ENCODE measurements at regions not wholly inside any gene's neighbourhood (a gene's known extent, or its start where the extent isn't known, plus 50 kb on each side); places are given as distances from the start of the nearest gene placed in this dataset.
"Not testable (repeated sequence)": the region's sequence is repeated elsewhere in the genome, so short reads cannot be mapped to it uniquely, and the experiment has no call there.

DNA sequence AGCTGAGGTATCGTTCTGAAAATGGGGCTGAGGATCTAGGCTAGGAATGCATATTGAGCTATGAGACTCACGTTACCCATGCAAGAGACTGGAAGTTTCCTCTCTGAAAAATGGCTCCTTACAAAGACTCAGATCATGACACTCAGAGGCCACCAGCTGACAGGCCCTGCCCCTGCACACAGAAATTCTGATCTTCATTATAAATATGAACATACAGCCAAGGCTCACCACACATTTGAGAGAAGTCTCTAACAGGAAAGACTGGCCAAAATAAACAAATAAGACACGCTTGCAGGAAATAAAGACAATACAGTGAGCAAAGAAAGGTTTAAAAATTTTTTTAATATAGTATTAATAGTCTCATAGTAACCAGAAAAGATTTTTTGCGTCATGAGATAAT is 365.9 kb downstream of the NFIB start:
- DNase-seq (ENCODE audit: extremely low spot score, insufficient read length, low read depth) (no peak), FAIRE-seq (no peak)

DNA sequence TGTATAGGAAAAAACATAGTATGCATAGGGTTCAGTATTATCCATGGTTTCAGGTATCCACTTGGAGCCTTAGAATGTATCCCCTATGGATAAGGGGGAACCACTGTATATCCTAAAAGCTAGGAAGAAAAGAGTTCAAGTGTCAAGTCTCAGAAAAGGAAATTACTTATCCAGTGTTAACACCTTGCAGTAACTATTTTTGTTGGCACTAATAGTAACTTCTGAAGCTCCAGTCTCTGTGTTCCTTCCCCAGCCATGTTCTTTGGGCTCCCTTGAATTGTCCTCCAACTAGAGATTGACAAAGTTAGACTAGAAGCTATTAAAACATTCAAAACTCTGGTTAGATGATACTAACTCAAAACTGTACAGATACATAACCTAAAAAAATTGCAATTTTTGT is 370.8 kb downstream of the NFIB start:
- FAIRE-seq (no peak), DNase-seq (ENCODE audit: extremely low spot score, insufficient read length, low read depth) (no peak)

DNA sequence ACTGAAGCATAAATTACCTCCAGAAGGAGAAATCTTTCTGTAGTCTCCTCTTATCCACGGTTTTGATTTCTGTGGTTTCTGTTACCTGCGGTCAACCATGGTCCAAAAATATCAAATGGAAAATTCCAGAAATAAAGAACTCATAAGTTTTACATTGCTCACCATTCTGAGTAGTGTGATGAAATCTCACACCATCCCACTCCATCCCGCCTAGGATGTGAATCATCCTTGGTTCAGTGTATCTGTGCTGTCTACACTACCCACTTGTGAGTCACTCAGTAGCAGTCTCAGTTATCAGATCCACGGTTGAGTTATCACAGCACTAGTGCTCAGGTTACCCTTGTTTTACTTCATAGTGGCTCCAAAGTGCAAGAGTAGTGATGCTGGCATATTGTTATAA is 371.2 kb downstream of the NFIB start:
- FAIRE-seq (no peak), DNase-seq (ENCODE audit: extremely low spot score, insufficient read length, low read depth) (no peak)

DNA sequence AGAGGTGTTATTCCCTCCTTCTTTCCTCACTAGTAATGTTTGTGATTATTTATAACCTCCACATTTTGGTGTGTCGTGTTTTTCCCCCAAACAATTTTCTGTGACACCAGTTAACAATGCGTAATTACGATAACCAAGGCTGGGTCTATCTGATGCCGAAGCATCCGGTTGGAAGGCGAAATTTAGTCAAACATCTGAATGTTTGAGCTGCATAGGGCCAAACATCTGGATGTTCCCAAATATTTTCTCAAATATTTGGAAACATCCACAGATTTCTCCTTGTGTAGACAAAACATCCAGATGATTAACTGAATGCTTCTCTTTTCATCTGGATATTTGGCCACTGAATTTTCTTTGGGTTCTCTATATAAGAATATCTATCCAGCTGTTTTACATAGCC is 371.7 kb downstream of the NFIB start:
- DNase-seq (ENCODE audit: extremely low spot score, insufficient read length, low read depth) = no peak
- no peak for FAIRE-seq

DNA sequence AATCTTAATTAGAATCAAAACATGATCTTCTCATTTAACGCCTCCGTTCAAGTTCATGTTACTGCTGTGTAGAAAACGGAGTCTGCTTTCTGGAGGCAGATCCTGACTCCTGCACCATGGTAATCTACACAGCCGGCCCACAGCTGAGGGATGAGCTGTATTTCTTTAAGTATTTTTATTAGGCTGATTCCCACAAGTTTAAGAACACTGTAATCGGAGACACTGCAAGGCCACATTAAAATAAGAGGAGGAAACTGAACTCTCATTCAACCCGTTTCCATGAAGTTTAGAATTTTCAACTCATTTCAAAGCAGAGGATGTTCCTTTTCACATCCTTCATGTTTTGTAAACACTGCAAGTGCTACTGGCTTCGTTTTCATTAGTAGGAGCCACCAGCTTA is 372.2 kb downstream of the NFIB start:
- DNase-seq (ENCODE audit: extremely low spot score, insufficient read length, low read depth) (no peak), FAIRE-seq (no peak)

DNA sequence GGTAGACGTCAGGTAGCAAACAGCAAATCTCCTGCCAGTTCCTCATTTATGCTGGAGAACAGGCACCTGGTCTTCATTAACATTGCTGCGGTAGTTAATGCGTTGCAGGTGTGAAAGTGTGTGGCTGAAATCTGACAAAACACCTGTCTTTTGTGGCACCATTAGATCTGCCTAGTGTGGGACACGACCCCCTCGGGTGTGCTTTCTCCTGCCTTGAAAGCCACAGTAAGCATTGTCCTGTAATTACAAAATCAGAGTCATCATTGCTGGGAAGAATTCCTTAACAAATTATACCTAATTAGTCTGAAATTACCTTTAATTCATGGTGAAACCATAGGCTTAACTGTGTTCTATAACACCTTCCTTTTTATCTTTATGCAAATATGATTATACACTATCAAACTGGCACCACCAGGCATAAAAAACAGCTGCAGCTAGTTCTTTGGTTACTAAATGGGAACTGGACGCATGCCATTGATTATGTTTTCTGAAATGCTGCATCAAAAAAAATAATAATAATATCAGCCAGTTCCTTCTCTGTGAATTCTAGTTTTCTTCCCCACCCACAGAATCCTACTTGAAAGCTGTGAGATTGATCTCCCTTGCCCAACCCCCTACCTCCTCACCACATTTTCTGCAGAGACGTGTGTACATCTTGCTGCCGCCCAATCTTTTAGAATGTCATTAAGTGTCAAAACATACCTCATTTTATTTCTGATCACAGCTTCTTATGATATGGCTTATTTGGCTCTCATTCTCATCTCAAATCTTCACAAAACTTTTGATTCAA is 374.0 kb downstream of the NFIB start:
- no peak for DNase-seq (ENCODE audit: extremely low spot score, insufficient read length, low read depth)
- no peak for FAIRE-seq

DNA sequence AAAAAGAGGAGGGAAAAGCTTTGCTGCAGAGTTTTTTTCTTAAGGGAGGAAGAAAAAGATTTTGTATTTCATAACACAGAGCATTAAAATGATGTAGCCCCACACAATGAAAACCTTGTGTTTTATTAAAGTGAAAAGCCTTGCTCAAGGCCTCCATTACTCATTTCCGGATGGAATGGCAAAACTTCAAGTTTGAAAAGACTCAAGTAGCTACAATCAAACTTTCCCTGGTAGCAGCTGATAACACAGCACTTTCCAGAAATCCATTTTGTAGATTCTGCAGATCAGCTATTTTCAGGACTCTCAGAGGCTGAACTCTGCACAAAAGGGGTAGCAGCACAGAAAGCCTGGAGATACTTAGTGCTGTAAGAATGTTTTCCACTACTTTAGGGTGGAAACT is 374.8 kb downstream of the NFIB start:
- DNase-seq (ENCODE audit: extremely low spot score, insufficient read length, low read depth) = no peak
- no peak for FAIRE-seq

DNA sequence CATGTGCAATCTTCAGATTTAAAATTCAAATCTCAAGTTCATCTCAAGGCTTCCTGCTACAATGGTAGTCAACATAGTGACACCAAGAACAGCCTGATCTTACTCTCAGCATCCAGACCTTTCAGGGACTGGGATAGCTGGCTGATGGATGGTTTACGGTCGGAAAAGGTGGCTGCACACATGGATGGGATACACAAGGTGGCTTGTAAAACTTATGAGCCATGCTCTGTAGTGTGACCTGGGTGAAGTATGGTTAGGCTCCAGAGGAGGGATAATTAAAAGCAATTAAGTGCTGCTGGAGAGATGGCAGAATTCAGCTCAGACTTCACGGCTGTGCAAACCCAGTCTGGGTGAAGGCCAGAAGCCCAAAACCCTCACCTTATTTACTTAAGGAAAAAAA is 379.5 kb downstream of the NFIB start:
- FAIRE-seq = no peak
- DNase-seq (ENCODE audit: extremely low spot score, insufficient read length, low read depth) = no peak

DNA sequence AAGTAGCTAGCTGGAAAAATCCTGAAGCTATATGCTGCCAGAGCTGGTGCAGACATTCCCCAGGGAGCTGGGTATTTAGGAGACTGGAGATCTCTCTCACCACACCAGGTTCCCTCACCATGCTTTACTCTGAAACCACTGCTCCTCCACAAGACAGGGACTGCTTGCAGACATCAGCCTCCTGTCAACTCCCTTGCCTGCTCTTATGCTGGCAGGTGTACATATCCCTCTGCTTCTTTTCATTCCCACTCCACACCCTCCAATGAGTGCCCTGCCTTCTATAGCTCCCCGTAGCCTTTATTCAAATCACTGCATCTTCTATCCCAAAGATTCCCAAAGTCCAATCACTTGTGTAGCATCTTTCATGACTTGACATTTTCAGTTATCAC is 380.7 kb downstream of the NFIB start:
- DNase-seq (ENCODE audit: extremely low spot score, insufficient read length, low read depth) (no peak), FAIRE-seq (no peak)

DNA sequence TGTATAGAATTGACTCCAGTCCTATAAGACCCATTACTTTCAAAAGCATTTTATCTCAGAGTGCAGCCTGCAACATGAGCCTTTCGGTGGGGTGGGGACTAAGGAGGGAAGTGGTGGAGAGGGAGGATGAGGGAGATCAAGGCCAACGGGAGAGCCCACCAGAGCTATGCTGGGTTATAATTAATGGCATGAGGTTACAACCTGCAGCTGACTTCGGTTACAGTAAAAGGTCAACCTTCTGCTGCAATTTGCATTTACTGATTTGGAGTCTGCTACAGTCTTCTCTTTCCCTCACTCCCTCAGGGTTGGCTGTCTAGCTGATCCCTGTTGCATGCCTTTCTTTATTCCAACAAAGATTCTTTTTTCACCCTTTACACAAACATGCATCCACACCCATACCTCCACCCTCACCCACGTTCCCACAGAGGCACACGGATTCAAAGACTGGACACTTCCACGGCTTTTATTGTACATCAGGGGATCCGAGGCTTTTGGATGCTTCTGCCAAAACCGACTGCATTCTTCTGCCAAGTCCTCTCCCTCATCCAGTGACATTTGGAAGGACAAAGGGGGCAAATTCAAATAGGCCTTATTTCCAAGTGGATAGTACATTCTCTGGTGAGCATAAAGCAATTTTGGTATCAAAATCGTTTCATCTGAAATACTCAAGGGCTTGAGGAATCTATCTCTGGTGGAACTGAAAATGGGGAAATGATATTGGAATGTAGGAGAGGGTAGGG is 381.2 kb downstream of the NFIB start:
- no peak for FAIRE-seq
- no peak for DNase-seq (ENCODE audit: extremely low spot score, insufficient read length, low read depth)

DNA sequence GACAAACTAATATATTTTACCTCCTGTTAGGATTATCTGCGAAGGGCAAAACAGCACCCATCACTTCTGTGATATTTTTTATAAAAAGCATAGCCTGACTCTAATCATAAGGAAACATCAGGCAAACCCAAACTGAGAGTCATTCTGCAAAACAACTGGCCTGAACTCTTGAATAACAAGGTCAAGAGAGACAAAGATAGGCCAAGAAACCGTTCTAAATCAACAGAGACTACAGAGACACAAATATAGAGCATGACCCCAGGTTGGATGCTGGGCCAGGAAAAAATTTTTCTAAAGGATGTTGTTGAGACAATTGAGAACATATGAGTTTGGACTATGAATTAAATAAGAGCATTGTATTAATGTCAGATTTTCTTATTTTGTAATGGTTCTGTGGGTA is 384.9 kb downstream of the NFIB start:
- DNase-seq (ENCODE audit: extremely low spot score, insufficient read length, low read depth) (no peak), FAIRE-seq (no peak)

DNA sequence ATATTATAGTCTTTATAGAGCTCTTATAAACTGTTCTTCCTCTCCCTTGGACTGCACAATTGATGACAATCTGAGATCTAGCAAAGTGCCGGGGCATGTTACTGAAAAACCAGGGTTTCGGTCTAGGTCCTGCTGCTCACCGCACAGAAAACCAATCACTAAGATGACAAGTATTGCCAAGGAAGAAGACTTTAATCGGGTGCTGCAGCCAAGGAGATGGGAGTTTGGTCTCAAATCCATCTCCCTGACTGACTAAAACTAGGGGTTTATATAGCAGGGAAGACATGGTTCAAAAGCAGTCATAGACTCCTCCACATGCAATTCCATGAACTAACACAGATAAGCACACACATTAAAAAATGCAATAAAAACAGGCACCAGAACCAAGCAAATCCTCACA is 390.6 kb downstream of the NFIB start:
- DNase-seq (ENCODE audit: extremely low spot score, insufficient read length, low read depth) (no peak), FAIRE-seq (no peak)

DNA sequence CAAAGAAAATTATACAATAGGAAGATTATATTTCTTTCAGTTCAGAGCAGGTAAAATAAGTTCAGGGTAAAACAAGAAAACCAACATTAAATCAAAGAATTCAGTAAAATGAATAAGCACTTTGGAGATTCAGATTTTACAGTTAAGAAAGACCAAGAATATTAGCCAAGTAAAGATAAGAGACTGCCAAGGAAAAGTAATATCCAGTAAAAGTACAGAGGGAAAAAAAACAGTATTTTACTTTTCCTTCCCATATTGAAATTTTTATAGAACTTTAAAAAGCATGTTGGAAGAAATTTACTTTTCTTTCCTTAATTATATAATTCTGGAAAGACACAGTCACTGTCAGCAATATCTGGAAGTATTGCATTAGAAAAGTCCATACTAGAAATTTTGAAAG is 393.4 kb downstream of the NFIB start:
- DNase-seq (ENCODE audit: extremely low spot score, insufficient read length, low read depth) = no peak
- no peak for FAIRE-seq

DNA sequence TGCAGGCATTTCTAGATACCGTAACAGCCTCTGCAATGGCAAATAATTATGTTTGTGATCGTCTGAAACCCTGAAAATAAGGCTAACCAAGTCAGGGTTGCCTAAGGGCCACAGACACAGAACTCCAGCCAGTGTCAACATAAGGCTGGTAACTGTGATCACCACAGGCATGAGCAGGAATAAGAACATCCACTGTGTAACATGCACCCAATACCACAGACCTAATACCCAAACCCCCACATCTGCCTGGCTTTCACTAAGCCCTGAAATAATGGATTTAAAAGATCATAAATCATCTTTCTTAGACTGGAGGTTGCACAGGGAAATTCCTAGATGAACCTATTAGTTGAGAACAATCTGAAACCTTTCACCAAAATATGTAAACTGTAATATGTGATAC is 394.5 kb downstream of the NFIB start:
- FAIRE-seq (no peak), DNase-seq (ENCODE audit: extremely low spot score, insufficient read length, low read depth) (no peak)

DNA sequence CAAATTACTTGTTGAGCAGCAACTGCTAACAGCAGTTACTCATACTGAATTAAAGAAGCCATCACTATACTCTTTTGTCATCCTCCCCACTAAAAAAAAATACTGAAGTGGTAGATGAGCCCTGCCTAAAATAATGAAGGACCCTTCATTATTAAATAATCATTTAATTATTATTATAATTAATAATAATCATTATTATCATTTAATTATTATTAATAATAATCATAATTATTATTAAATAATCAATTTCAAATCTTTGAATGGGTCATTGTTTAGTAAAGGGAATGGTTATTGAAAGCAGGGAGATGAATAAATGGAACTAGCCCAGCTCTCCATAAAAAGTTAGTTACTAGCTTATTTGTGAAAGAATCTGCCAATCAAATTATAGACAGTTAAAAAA is 396.4 kb downstream of the NFIB start:
- no peak for FAIRE-seq

DNA sequence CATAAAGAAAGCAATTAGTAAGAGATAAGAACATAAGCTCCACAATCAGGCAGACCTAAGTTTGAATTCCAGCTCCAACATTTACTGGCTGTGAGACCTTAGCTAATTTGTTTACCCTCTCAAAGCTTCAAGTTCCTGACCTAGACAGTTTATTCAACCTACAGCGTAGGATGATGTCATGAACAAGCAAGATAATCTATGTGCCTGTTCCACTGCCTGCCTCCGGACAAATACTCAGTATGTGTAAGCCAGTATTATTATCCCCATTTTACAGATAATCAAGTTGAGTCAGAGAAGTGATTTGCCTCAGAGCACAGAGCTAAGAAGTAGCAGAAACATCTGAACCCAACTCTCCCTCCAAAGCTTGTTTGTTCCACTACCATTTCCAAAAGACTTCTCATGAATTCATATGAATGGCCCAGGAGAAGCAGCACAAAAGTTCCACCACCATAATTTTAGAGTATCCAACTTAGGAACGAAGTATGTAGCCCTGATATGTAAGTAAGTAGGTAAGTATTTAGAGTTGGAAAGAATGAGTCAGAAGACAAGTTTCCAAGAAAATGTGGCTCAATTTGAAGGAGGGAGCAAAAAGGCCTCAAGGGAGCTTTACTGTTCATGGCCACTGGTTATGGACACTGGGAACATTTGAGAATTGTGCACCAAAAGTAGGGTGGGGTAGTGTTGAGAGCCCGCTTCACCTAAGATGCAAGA is 398.2 kb downstream of the NFIB start:
- DNase-seq (ENCODE audit: extremely low spot score, insufficient read length, low read depth) (no peak), FAIRE-seq (no peak)

More for the DNA sequence above, 396.4 kb downstream of the NFIB start:
- no peak for DNase-seq (ENCODE audit: extremely low spot score, insufficient read length, low read depth)

DNA sequence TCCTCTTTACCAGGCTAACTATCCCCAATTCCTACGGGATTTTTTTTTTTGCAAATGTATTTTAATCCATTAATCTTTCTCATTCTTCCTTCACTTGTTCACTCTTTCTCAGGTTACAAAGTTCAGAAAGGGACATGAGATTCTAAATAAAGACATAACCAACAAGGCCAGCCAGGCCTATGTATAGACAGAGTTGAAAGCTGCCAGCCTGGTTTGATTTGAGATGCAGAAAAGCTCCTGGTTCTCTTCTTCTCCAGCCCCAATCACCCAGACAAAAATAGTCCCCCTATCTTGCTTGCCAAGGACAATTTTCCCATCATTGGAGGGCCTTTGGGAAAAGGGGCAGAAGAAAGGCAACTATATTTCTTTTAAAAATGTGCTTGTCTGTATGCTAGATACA is 398.8 kb downstream of the NFIB start:
- DNase-seq (ENCODE audit: extremely low spot score, insufficient read length, low read depth) (no peak), FAIRE-seq (no peak)

DNA sequence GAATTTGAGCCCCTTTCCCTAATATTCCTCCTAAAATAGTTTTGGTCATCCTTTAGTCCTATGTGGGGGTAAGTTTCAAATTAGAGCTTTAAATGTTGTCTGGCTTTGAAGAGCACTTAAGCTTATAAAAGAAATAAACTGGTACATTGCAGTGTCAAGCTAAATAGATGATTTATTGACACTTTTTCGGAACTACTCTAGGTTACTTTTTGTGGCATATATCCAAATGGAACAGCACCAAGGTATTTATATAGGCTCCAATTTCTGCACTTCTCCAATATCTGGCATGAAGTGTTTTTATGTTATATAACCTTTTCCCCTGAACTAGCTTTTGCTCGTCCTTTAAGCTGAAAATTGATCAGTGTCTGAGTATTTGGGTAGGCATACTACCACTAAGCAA is 402.5 kb downstream of the NFIB start:
- FAIRE-seq (no peak), DNase-seq (ENCODE audit: extremely low spot score, insufficient read length, low read depth) (no peak)

DNA sequence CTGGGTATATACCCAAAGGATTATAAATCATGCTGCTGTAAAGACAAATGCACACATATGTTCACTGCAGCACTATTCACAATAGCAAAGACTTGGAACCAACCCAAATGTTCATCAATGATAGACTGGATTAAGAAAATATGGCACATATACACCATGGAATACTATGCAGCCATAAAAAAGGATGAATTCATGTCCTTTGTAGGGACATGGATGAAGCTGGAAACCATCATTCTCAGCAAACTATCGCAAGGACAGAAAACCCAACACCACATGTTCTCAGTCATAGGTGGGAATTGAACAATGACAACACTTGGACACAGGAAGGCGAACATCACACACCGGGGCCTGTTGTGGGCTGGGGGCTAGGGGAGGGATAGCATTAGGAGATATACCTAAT is 406.1 kb downstream of the NFIB start:
- DNase-seq (ENCODE audit: extremely low spot score, insufficient read length, low read depth); FAIRE-seq: not testable (repeated sequence)

DNA sequence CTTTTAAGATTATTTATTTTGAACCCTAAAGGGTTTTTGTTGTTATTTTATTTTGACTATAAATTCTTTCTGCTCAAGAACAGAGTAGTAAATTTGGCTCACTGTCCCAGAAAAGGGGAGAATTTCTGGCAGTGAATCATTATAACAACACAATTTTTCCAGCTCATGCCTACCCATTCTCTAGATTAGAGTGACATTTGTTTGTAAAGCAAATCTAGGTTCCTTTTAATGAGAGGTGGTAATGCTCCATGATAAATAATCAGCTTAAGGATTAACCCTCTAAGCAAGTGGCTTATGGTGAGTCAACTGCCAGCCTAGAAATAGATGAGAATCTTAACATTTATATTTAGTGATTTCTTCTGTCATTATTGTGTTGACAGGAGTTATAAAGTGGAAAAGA is 409.2 kb downstream of the NFIB start:
- DNase-seq (ENCODE audit: extremely low spot score, insufficient read length, low read depth) (no peak), FAIRE-seq (no peak)

DNA sequence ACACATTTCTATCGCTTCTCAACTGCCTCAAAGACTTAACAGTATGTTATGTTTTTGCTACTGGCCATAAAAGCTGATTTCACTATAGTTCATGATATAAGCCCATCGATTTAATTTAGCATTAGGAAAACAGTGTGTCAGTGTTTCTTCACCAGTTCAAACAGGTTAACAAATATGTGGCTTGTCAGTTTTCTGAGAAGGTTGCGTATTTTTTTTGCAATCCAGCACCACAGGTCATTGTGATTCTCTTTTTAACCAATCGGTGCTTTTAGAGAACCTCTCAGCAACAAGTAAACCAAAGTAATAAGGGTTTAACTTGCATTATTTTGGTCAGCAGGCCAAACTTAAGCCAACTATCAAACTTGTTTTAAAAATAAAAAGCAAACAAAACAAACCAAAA is 409.6 kb downstream of the NFIB start:
- no peak for DNase-seq (ENCODE audit: extremely low spot score, insufficient read length, low read depth)
- FAIRE-seq = no peak

Data from GM18507 (cell line).